ENCODE measurements at regions not wholly inside any gene's neighbourhood (a gene's known extent, or its start where the extent isn't known, plus 50 kb on each side); places are given as distances from the start of the nearest gene placed in this dataset.

GRCh38 chr6:34646714-34647113, 49.9 kb downstream of the ILRUN start:
- TF ChIP-seq POLR2A (IDR thresholded peaks at IDR 0.05; ENCODE audit: low read depth, low read length) = no peak
- no peak for TF ChIP-seq TAF1 (IDR thresholded peaks at IDR 0.05; ENCODE audit: borderline replicate concordance, low read depth, low read length)
- no peak for TF ChIP-seq POLR2AphosphoS5 (IDR thresholded peaks at IDR 0.05; ENCODE audit: low read depth, low read length)
